ENCODE measurements at regions not wholly inside any gene's neighbourhood (a gene's known extent, or its start where the extent isn't known, plus 50 kb on each side); places are given as distances from the start of the nearest gene placed in this dataset.

GRCh38 chr4:86536151-86536550 lies 58.0 kb upstream of the PTPN13 start:
- TF ChIP-seq ZNF274 (IDR thresholded peaks at IDR 0.05; ENCODE audit: low read depth, low read length) (no peak), SUZ12 (IDR thresholded peaks at IDR 0.05; ENCODE audit: extremely low read depth, insufficient read depth, insufficient read length) (no peak), YY1 (IDR thresholded peaks at IDR 0.05; ENCODE audit: insufficient read depth, insufficient read length) (no peak)

Data from NT2/D1 (cell line).